ENCODE measurements at regions not wholly inside any gene's neighbourhood (a gene's known extent, or its start where the extent isn't known, plus 50 kb on each side); places are given as distances from the start of the nearest gene placed in this dataset.

- DNase-seq (ENCODE audit: insufficient read length, low spot score) (no peak), FAIRE-seq (no peak)
- TF ChIP-seq, protein P1, sequence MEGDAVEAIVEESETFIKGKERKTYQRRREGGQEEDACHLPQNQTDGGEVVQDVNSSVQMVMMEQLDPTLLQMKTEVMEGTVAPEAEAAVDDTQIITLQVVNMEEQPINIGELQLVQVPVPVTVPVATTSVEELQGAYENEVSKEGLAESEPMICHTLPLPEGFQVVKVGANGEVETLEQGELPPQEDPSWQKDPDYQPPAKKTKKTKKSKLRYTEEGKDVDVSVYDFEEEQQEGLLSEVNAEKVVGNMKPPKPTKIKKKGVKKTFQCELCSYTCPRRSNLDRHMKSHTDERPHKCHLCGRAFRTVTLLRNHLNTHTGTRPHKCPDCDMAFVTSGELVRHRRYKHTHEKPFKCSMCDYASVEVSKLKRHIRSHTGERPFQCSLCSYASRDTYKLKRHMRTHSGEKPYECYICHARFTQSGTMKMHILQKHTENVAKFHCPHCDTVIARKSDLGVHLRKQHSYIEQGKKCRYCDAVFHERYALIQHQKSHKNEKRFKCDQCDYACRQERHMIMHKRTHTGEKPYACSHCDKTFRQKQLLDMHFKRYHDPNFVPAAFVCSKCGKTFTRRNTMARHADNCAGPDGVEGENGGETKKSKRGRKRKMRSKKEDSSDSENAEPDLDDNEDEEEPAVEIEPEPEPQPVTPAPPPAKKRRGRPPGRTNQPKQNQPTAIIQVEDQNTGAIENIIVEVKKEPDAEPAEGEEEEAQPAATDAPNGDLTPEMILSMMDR (IDR thresholded peaks at IDR 0.05; ENCODE audit: insufficient read depth, missing control alignments) = no peak
These were observed 61.0 kb downstream of the MRGPRX1 start for GRCh38 chr11:18878211-18878610.

DNA sequence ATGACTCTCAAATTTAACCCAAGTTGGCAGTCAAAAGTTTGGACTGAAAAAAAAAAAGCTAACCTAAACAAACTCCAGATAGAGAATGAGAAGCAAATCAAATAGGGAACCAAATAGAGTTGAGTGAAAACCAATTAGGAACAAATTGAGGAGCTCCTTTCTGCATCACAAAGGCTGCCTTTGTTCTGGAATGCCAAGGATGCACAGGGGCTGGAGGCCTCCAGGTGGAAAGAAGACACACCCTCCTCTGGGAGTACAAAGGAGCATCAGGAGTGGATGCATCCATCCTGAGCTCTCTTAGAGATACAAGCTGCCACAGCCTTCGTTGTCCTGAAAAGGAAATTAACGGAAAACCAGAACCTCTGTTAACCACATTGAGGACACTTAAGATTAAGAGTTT is 73.3 kb downstream of the MRGPRX1 start:
- DNase-seq (ENCODE audit: insufficient read length, low spot score) (no peak), FAIRE-seq (no peak)
- TF ChIP-seq, protein P1 (IDR thresholded peaks at IDR 0.05; ENCODE audit: insufficient read depth, missing control alignments) = no peak

GRCh38 chr11:18865261-18865660 is 73.7 kb upstream of the PTPN5 start:
- no peak for DNase-seq (ENCODE audit: insufficient read length, low spot score)
- TF ChIP-seq, protein P1 (IDR thresholded peaks at IDR 0.05; ENCODE audit: insufficient read depth, missing control alignments) = no peak
- FAIRE-seq = no peak

- TF ChIP-seq, protein P1 (IDR thresholded peaks at IDR 0.05; ENCODE audit: insufficient read depth, missing control alignments) = peak; percentile 16
- FAIRE-seq (no peak), DNase-seq (ENCODE audit: insufficient read length, low spot score) (no peak)
These were observed 61.6 kb upstream of the PTPN5 start for GRCh38 chr11:18853086-18853720.

GRCh38 chr11:18849406-18849805 is 57.8 kb upstream of the PTPN5 start:
- no peak for FAIRE-seq
- TF ChIP-seq, protein P1 (IDR thresholded peaks at IDR 0.05; ENCODE audit: insufficient read depth, missing control alignments) = no peak
- no peak for DNase-seq (ENCODE audit: insufficient read length, low spot score)

- DNase-seq (ENCODE audit: insufficient read length, low spot score) (no peak), FAIRE-seq (peak; percentile 87)
- TF ChIP-seq, protein P1 (IDR thresholded peaks at IDR 0.05; ENCODE audit: insufficient read depth, missing control alignments) = peak; percentile 61
These were observed 53.3 kb upstream of the PTPN5 start for GRCh38 chr11:18844753-18845367.
